ENCODE measurements at regions not wholly inside any gene's neighbourhood (a gene's known extent, or its start where the extent isn't known, plus 50 kb on each side); places are given as distances from the start of the nearest gene placed in this dataset.

- DNase-seq, result no peak
Measured at GRCh38 chr15:94683902-94684301, 452.5 kb downstream of the MCTP2 start.

- no peak for DNase-seq
Measured at GRCh38 chr15:94691169-94691568, 459.8 kb downstream of the MCTP2 start.

- DNase-seq, result no peak
Measured at GRCh38 chr15:94692710-94693109, 461.3 kb downstream of the MCTP2 start.

GRCh38 chr15:94700211-94700610, 468.9 kb downstream of the MCTP2 start:
- no peak for DNase-seq

- no peak for DNase-seq
Measured at GRCh38 chr15:94701281-94701985, 470.1 kb downstream of the MCTP2 start.

- DNase-seq, result no peak
Measured at GRCh38 chr15:94703596-94703995, 472.2 kb downstream of the MCTP2 start.

GRCh38 chr15:94704421-94704820, 473.1 kb downstream of the MCTP2 start:
- no peak for DNase-seq

GRCh38 chr15:94704946-94705345, 473.6 kb downstream of the MCTP2 start:
- no peak for DNase-seq

GRCh38 chr15:94709319-94709718, 478.0 kb downstream of the MCTP2 start:
- no peak for DNase-seq

GRCh38 chr15:94722024-94722636, 490.8 kb downstream of the MCTP2 start:
- no peak for DNase-seq

GRCh38 chr15:94723801-94724200, 492.4 kb downstream of the MCTP2 start:
- no peak for DNase-seq

- DNase-seq, result no peak
Measured at GRCh38 chr15:94731286-94731685, 499.9 kb downstream of the MCTP2 start.

GRCh38 chr15:94734460-94734859, 503.1 kb downstream of the MCTP2 start:
- DNase-seq, result no peak

- DNase-seq, result no peak
Measured at GRCh38 chr15:94736236-94736635, 504.9 kb downstream of the MCTP2 start.

- DNase-seq, result no peak
Measured at GRCh38 chr15:94739639-94740038, 508.3 kb downstream of the MCTP2 start.

- DNase-seq, result no peak
Measured at GRCh38 chr15:94740469-94740868, 509.1 kb downstream of the MCTP2 start.

- no peak for DNase-seq
Measured at GRCh38 chr15:94743668-94744067, 512.3 kb downstream of the MCTP2 start.

GRCh38 chr15:94744080-94744793, 512.9 kb downstream of the MCTP2 start:
- DNase-seq, result no peak

- no peak for DNase-seq
Measured at GRCh38 chr15:94745371-94745770, 514.0 kb downstream of the MCTP2 start.

GRCh38 chr15:94747510-94747909, 516.1 kb downstream of the MCTP2 start:
- no peak for DNase-seq

- DNase-seq, result no peak
Measured at GRCh38 chr15:94749811-94750617, 518.7 kb downstream of the MCTP2 start.

- no peak for DNase-seq
Measured at GRCh38 chr15:94760348-94760747, 529.0 kb downstream of the MCTP2 start.

- DNase-seq, result no peak
Measured at GRCh38 chr15:94761574-94761973, 530.2 kb downstream of the MCTP2 start.
